Adrenal gland (tissue), 5 donors: ENCODE measurements at regions not wholly inside any gene's neighbourhood (a gene's known extent, or its start where the extent isn't known, plus 50 kb on each side); places are given as distances from the start of the nearest gene placed in this dataset.

ENCODE experiments used
- POLR2A ChIP-seq, 2 donors: fragments of 450-650 bp; IDR thresholded peaks; one replicate each; pipeline ENCODE4 v1.6.1; 2017; ENCODE audit warnings: antibody characterized with exemption in 2 of 2, mild to moderate bottlenecking in 2 of 2, moderate library complexity in 1 of 2
- TF ChIP-seq, protein P1 (sequence below), 6 experiments: fragments of 450-650 bp in 4 of 6; fragments of 200-600 bp in 2 of 6; sonication (generic) in 1 of 6; IDR thresholded peaks; 1 replicate in 5 of 6; 2 replicates in 1 of 6; pipeline versions ENCODE4 v1.5.1 to v1.8.0; 2016 to 2021; ENCODE audit warnings: antibody characterized with exemption in 6 of 6, mild to moderate bottlenecking in 2 of 6, moderate library complexity in 1 of 6
- donor health status: DM: no; HTN: no; CAD: no.

DNA sequence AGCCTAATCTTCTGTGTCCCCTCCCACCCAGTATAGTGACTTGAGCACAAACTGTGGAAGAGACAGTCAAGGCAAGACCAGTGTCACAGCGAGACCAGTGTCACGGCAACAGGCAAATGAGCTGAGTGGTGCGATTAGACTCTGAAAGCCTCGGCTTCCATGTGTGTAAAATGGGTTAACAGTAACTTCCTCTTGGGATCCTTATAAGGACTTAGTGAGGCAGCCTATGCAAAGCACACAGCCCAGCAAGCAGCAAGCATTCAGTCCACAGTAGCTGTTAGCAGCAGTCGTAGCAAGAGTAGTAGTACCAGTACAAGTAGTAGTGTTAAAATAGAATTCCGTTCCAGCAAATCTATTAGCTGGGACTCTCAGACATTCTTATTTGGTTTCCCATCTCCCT lies 334.1 kb downstream of the GABRB3 start:
- TF ChIP-seq, protein P1, sequence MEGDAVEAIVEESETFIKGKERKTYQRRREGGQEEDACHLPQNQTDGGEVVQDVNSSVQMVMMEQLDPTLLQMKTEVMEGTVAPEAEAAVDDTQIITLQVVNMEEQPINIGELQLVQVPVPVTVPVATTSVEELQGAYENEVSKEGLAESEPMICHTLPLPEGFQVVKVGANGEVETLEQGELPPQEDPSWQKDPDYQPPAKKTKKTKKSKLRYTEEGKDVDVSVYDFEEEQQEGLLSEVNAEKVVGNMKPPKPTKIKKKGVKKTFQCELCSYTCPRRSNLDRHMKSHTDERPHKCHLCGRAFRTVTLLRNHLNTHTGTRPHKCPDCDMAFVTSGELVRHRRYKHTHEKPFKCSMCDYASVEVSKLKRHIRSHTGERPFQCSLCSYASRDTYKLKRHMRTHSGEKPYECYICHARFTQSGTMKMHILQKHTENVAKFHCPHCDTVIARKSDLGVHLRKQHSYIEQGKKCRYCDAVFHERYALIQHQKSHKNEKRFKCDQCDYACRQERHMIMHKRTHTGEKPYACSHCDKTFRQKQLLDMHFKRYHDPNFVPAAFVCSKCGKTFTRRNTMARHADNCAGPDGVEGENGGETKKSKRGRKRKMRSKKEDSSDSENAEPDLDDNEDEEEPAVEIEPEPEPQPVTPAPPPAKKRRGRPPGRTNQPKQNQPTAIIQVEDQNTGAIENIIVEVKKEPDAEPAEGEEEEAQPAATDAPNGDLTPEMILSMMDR (IDR thresholded peaks at IDR 0.05), result no peak
- TF ChIP-seq POLR2A (IDR thresholded peaks at IDR 0.05), result no peak
